ENCODE measurements at regions not wholly inside any gene's neighbourhood (a gene's known extent, or its start where the extent isn't known, plus 50 kb on each side); places are given as distances from the start of the nearest gene placed in this dataset.
"Not testable (repeated sequence)": the region's sequence is repeated elsewhere in the genome, so short reads cannot be mapped to it uniquely, and the experiment has no call there.

- no peaks in the 10 kb centered on the region for H3K36me3 ChIP-seq
- H3K4me3 ChIP-seq, result no peak overlapping the region
- DNase-seq (ENCODE audit: low spot score in 2 of 2), result no peak
- TF ChIP-seq POLR2A (IDR thresholded peaks at IDR 0.05), result no peak
- TF ChIP-seq, protein P1, sequence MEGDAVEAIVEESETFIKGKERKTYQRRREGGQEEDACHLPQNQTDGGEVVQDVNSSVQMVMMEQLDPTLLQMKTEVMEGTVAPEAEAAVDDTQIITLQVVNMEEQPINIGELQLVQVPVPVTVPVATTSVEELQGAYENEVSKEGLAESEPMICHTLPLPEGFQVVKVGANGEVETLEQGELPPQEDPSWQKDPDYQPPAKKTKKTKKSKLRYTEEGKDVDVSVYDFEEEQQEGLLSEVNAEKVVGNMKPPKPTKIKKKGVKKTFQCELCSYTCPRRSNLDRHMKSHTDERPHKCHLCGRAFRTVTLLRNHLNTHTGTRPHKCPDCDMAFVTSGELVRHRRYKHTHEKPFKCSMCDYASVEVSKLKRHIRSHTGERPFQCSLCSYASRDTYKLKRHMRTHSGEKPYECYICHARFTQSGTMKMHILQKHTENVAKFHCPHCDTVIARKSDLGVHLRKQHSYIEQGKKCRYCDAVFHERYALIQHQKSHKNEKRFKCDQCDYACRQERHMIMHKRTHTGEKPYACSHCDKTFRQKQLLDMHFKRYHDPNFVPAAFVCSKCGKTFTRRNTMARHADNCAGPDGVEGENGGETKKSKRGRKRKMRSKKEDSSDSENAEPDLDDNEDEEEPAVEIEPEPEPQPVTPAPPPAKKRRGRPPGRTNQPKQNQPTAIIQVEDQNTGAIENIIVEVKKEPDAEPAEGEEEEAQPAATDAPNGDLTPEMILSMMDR (IDR thresholded peaks at IDR 0.05), result no peak
- no peak for TF ChIP-seq EP300 (IDR thresholded peaks at IDR 0.05)
- H3K27ac ChIP-seq, result no peak overlapping the region
- WGBS, 2 donors, result 87 to 89% methylated on average over 15 of the region's 15 CpGs
- peaks cover 0 to 4% (median 0%) of the 10 kb centered on the region in 4 donors for H3K9me3 ChIP-seq
- H3K27me3 ChIP-seq, result no peaks in the 10 kb centered on the region
- no peaks in the 10 kb centered on the region for H3K4me1 ChIP-seq
Measured at GRCh38 chr11:129709801-129710398, 105.7 kb upstream of the TMEM45B start.

- Histone ChIP-seq H3K9me3 (peaks cover 0 to 4% (median 0%) of the 10 kb centered on the region in 4 donors), H3K4me1 (no peaks in the 10 kb centered on the region), H3K36me3 (no peaks in the 10 kb centered on the region), H3K4me3 (no peak overlapping the region), H3K27me3 (no peaks in the 10 kb centered on the region), H3K27ac (no peak overlapping the region)
- TF ChIP-seq, protein P1 (IDR thresholded peaks at IDR 0.05), result no peak
- TF ChIP-seq POLR2A (IDR thresholded peaks at IDR 0.05) (no peak), EP300 (IDR thresholded peaks at IDR 0.05) (no peak)
- WGBS, 2 donors, result 77 to 81% methylated on average over 2 of the region's 2 CpGs
- no peak for DNase-seq (ENCODE audit: low spot score in 2 of 2)
Measured at GRCh38 chr11:129710423-129710822, 105.2 kb upstream of the TMEM45B start.

- Histone ChIP-seq H3K36me3 (no peaks in the 10 kb centered on the region), H3K9me3 (peaks cover 0 to 4% (median 0%) of the 10 kb centered on the region in 4 donors), H3K27ac (no peak overlapping the region), H3K4me3 (no peak overlapping the region), H3K27me3 (no peaks in the 10 kb centered on the region), H3K4me1 (no peaks in the 10 kb centered on the region)
- no peak for DNase-seq (ENCODE audit: low spot score in 2 of 2)
- 71 to 81% methylated on average over 3 of the region's 3 CpGs for WGBS, 2 donors
- TF ChIP-seq, protein P1 (IDR thresholded peaks at IDR 0.05), result no peak
Measured at GRCh38 chr11:129711760-129712159, 103.9 kb upstream of the TMEM45B start.

GRCh38 chr11:129712486-129713240 lies 103.0 kb upstream of the TMEM45B start:
- 93 to 96% methylated on average over 25 of the region's 25 CpGs for WGBS, 2 donors
- not testable (repeated sequence) for H3K4me3 ChIP-seq; DNase-seq (ENCODE audit: low spot score in 2 of 2); H3K36me3 ChIP-seq; H3K27me3 ChIP-seq; H3K4me1 ChIP-seq; H3K27ac ChIP-seq; H3K9me3 ChIP-seq

GRCh38 chr11:129719037-129719436 lies 96.6 kb upstream of the TMEM45B start:
- TF ChIP-seq POLR2A (IDR thresholded peaks at IDR 0.05), result no peak
- no peak for TF ChIP-seq EP300 (IDR thresholded peaks at IDR 0.05)
- WGBS, 2 donors, result 81 to 83% methylated on average over 3 of the region's 3 CpGs
- no peak overlapping the region for H3K27ac ChIP-seq

GRCh38 chr11:129720156-129720555 lies 95.5 kb upstream of the TMEM45B start:
- Histone ChIP-seq H3K27me3 (no peaks in the 10 kb centered on the region), H3K9me3 (no peaks in the 10 kb centered on the region), H3K27ac (no peak overlapping the region), H3K4me3 (no peak overlapping the region), H3K4me1 (no peaks in the 10 kb centered on the region), H3K36me3 (no peaks in the 10 kb centered on the region)
- no peak for DNase-seq (ENCODE audit: low spot score in 2 of 2)
- 60 to 64% methylated on average over 3 to 4 of the region's 4 CpGs for WGBS, 2 donors
- TF ChIP-seq, protein P1 (IDR thresholded peaks at IDR 0.05), result no peak
- TF ChIP-seq POLR2A (IDR thresholded peaks at IDR 0.05) (no peak), EP300 (IDR thresholded peaks at IDR 0.05) (no peak)

More at GRCh38 chr11:129719037-129719436, 96.6 kb upstream of the TMEM45B start:
- H3K27me3 ChIP-seq, result no peaks in the 10 kb centered on the region
- no peaks in the 10 kb centered on the region for H3K4me1 ChIP-seq
- DNase-seq (ENCODE audit: low spot score in 2 of 2), result no peak
- H3K9me3 ChIP-seq, result no peaks in the 10 kb centered on the region
- H3K4me3 ChIP-seq, result no peak overlapping the region
- no peaks in the 10 kb centered on the region for H3K36me3 ChIP-seq

Measured in tibial nerve (tissue), 4 donors.